Endometrium (tissue), 2 donors: ENCODE measurements at regions not wholly inside any gene's neighbourhood (a gene's known extent, or its start where the extent isn't known, plus 50 kb on each side); places are given as distances from the start of the nearest gene placed in this dataset.

Source experiments
- FAIRE-seq: peaks from 2 replicates; lab custom pipeline; 2012; peaks lifted over from hg19 to GRCh38; lab: Jason Lieb, UNC
- donor health status: control.
- donor health status: control.

GRCh38 chr5:53333160-53333559 lies 147.3 kb upstream of the FST start:
- no peak for FAIRE-seq

GRCh38 chr5:53334431-53334941 lies 145.9 kb upstream of the FST start:
- FAIRE-seq = no peak

GRCh38 chr5:53335115-53335514 lies 145.3 kb upstream of the FST start:
- no peak for FAIRE-seq

- no peak for FAIRE-seq
Observed at GRCh38 chr5:53337827-53338226, 142.6 kb upstream of the FST start.

- FAIRE-seq = no peak
Observed at GRCh38 chr5:53338971-53339370, 141.5 kb upstream of the FST start.

GRCh38 chr5:53339962-53340540 lies 140.4 kb upstream of the FST start:
- FAIRE-seq = no peak

GRCh38 chr5:53340956-53341750 lies 139.3 kb upstream of the FST start:
- FAIRE-seq = no peak

GRCh38 chr5:53342236-53342635 lies 138.2 kb upstream of the FST start:
- FAIRE-seq = no peak

GRCh38 chr5:53343187-53343586 lies 137.2 kb upstream of the FST start:
- FAIRE-seq = no peak

- no peak for FAIRE-seq
Observed at GRCh38 chr5:53350368-53350767, 130.1 kb upstream of the FST start.

GRCh38 chr5:53350991-53351770 lies 129.2 kb upstream of the FST start:
- no peak for FAIRE-seq

- FAIRE-seq = no peak
Observed at GRCh38 chr5:53355316-53355715, 125.1 kb upstream of the FST start.

- FAIRE-seq = no peak
Observed at GRCh38 chr5:53355931-53356330, 124.5 kb upstream of the FST start.

GRCh38 chr5:53357439-53357838 lies 123.0 kb upstream of the FST start:
- FAIRE-seq = no peak

- no peak for FAIRE-seq
Observed at GRCh38 chr5:53358794-53359193, 121.6 kb upstream of the FST start.

- FAIRE-seq = no peak
Observed at GRCh38 chr5:53359916-53360517, 120.4 kb upstream of the FST start.

- no peak for FAIRE-seq
Observed at GRCh38 chr5:53360811-53361210, 119.6 kb upstream of the FST start.

GRCh38 chr5:53361708-53362107 lies 118.7 kb upstream of the FST start:
- no peak for FAIRE-seq

- FAIRE-seq = no peak
Observed at GRCh38 chr5:53362521-53362941, 117.9 kb upstream of the FST start.

GRCh38 chr5:53364061-53364460 lies 116.4 kb upstream of the FST start:
- FAIRE-seq = no peak

GRCh38 chr5:53366245-53366644 lies 114.2 kb upstream of the FST start:
- FAIRE-seq = no peak

GRCh38 chr5:53367727-53368126 lies 112.7 kb upstream of the FST start:
- FAIRE-seq = no peak

- FAIRE-seq = no peak
Observed at GRCh38 chr5:53368516-53368915, 111.9 kb upstream of the FST start.
